GM18505 (cell line): ENCODE measurements at regions not wholly inside any gene's neighbourhood (a gene's known extent, or its start where the extent isn't known, plus 50 kb on each side); places are given as distances from the start of the nearest gene placed in this dataset.
A peak's percentile ranks its signal among the peaks of the same experiment; 100 is the strongest.

Source experiments
- ATAC-seq: cut with Tn5 transposase; IDR thresholded peaks from one replicate; pipeline ENCODE4 v1.9.1; 2021; ENCODE audit not compliant: unreplicated experiment
- POLR2A ChIP-seq: IDR thresholded peaks from 4 replicates; pipeline ENCODE4 v1.6.1; 2011; ENCODE audit warnings: borderline replicate concordance; ENCODE audit not compliant: insufficient read depth, insufficient read length; ENCODE audit errors: extremely low read depth

DNA sequence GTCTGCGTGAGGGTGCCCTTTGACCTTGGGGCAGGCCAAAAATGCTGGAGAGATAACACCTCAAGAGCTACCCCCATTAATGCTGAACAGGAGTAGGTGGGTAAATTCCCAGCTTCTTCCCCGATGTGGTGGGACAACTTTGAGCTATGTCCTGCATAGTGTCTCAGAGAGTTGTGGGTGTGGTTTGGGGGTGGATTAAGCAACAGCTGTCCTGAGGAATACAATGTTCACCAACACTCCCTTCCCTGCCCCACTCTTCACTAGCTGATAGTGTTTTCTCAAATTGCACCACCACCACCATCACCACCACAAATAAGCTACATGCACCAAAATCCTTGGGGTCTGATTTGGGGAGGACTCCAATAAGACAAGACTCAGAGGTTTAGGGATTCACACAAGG is 258.4 kb downstream of the HLX start:
- no peak for ATAC-seq
- no peak for TF ChIP-seq POLR2A

DNA sequence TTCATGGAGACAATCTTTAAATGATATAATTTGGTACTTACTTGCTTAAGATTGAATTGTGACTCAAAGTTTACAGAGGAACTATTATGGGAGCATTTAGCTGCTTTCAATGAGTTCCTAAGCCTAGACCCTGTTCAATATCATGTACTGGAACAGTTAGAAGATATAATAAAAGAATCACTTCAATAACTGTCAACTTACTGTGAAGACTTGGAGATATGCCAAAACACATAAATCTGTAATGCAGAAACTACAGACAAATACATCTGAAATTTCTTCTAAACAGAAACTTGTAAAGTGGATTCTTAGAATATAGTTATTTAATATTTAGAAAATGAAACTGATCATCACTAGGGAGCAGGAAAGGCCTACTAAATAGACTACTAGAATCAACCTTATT is 259.3 kb downstream of the HLX start:
- no peak for ATAC-seq
- no peak for TF ChIP-seq POLR2A

DNA sequence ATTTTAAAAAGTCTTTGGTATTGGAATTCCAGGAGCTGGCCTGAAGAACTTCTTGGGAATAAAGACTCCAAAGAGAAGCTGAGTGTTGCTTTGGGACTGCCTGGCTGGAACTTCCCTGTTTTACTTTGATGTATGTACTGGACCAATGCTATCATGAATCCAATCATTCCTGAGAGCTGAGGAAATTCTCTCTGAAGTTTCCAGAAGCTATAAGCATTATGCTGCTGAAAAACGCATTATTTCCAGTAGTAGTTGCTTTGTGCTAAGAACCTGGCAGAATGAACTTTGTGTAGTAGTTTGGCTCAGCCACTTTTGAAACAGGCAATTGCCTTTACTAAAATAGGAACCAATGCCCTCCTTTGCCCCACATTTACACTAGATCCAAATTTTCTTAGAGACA is 260.7 kb downstream of the HLX start:
- TF ChIP-seq POLR2A: no peak
- ATAC-seq: no peak

DNA sequence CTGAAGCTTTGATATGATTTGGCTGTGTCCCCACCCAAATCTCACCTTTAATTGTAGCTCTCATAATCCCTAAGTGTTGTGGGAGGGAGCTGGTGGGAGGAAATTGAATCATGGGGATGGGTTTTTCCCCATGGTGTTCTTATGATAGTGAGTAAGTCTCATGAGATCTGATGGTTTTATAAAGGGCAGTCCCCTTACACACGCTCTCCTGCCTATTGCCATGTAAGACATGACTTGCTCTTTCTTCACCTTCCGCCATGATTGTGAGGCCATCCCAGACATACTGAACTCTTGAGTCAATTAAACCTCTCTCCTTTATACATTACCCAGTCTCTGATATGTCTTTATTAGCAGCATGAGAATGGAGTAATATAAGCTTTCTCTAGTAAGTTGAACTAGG is 261.9 kb downstream of the HLX start:
- no peak for TF ChIP-seq POLR2A
- no peak for ATAC-seq

DNA sequence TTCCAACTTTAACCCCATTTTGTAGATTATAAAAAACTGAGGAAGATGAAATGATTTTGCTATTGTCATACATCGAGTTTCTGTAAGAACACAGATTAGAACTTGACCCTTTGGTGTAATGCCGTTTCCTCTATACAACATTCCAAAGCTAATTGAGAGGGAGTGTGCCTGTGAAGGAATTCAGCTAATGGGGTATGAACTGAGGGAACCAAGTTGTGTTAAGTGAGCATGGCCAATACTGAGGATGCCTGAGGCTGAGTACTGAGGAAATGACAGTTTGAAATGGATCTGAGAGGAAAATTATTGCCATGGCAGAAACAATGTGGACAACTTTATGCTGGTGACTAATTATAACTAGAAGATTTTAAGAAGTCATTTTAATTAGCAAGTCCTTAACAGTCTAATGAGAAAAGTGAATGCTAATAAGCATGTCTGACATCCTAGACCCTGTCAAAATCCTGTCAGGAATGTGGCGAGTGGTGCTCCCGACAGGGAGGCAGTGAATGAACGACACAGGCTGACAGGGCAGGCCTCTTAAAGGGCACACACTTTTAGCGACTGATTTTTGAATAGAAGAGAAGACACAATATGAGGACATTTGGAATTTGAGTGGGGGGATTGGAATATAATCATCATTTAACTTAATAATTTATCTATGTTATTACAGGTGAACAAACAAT is 262.5 kb downstream of the HLX start:
- no peak for TF ChIP-seq POLR2A
- ATAC-seq: no peak

DNA sequence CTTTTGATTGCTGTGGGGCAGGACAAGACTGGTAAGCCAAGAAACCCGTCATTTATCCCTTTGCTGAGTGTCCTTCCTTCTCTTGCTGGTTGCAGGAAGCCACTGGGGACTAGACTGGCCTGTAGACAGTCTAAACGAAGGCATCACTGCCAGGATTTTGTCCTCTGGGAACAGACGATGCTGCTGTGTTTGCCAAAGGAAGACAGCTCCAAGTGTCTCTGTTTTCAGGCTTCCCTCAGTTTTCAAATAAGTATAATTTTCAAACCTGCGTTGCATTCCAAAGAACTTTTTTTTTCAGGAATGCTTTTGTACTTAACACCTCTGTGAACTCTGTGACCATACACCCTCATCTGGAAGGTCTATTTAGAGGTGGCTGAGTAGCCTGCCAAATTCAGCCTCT is 269.4 kb downstream of the HLX start:
- no peak for ATAC-seq
- no peak for TF ChIP-seq POLR2A

DNA sequence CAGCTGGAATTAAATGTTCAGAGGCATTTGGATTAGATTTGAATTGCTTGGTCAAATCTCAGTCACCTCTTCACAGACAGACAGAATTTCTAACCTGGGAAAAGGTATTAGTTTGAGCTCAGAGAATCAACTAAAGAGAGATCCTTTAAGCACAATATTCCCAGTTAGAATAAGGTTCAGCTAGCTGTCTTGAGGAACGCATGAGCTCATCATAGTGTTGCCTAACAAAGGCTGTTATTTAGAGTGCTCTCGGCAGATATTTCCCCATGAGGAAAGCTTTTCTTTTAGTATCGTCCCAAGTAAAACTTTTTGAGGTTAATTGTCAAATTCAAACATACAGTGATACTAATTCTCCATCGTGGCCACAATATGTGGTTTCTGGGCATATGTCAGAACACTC is 269.9 kb downstream of the HLX start:
- TF ChIP-seq POLR2A: no peak
- ATAC-seq: no peak

DNA sequence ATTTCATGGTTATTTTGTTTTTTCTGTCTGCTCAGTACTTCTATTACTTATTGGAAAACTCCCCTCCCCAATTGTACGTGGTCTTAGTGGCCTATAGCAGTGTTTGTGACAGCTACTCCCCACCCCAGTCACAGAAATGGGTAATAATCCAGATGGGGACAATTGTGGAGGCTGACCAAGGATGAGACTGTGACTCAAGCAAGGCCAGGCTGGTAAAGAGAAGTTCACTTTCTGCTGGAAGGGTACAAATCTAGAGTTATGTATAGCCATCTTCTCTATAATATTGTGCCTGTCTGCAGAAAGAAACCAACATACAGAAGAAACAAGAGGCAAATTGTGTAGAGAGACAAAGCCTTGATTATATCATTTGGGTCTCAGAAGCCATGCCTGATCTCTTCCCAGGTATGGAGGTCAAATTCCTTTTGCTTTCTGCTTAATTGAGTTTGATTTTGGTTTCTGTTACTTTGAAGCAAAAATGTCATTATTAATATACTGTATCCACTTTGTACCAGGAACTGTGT is 270.4 kb downstream of the HLX start:
- ATAC-seq: no peak
- TF ChIP-seq POLR2A: no peak

DNA sequence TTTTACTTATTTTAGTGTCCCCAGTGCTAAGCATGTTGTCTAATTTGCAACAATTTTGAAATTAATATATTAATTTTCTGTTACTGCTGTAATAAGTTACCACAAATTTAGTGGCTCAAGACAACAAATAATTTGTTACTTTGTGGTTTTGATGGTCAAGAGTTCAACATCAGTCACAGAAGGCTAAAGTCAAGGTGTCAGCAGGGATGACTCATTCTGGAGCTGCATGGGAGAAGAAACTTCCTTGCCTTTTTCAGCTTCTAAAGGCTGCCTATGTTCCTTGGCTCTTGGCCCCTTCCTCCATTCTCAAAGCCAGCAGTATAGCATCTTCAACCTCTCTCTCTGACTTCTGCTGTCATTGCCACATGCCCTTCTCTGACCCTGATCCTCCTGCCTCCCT is 271.8 kb downstream of the HLX start:
- TF ChIP-seq POLR2A: no peak
- ATAC-seq: no peak

DNA sequence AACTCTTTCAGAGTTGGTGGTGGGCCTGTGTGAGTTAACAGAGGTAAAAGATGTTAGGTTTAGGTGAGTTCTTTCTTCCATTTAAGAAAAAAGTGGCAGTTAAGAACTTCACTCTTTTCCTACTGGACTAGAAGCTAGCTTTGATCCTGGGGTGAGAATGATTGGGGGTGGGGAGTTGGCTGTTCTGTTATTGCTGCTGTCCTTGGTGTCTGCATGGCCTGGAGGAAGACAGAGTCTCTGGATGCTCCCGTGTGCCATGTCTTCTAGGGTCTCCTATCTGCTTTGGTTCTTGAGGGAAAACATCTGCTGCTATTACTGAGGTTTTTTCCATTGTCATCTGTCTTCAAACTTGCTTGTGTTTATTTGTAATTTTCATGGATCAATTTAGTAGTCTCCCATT is 275.7 kb downstream of the HLX start:
- no peak for ATAC-seq
- no peak for TF ChIP-seq POLR2A

DNA sequence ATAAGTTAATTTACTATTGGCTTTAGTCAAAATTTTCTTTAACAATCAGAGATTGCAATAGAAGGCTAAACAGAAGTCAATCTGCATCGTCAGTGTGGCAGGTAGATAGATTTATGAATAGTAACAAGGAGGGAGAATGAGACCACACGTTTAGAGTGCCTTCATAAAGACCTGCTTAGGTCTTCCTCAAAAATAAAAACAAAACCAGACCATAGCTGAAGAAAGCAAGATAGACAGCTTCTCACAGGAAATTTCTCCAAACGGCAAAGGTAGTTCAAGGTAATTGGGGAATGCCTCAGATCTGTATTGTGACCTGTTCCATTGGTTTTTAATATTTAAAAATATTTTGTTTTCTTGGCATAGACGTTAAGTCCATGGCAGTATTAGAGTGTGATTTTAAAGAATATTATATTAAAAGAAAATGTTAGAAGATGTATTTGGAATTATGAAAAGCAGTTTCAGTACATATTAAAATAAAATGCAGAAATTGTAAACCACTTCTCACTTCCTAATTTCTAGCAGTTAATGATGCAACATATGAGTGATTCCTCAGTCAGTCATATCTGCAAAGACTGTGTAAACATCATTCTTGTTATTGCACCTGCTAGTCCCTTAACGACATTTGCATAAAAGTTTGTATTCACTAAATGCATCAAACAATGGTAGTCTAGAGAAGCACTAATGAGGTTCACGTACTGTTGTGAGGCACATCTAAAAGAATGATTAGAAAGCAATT is 278.0 kb downstream of the HLX start:
- peak; percentile 98 for ATAC-seq
- no peak for TF ChIP-seq POLR2A

DNA sequence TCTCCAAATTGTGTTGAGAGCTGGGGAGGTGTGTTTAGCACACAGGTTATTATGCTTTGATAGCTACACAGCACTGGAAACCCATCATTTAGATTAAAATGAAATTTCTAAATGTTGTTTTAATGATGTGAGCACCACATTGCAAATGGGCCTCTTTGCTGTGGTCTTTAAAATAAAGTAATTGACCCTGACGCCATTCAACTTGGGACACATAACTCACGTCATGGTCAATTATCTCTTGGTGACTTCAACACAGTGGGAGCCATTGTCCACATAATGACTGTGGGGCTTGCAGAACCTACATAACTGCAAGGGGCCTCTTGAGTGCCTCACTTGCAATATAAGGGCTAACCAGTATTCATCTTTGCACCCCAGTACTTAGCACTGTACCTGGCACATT is 280.4 kb downstream of the HLX start:
- no peak for ATAC-seq

DNA sequence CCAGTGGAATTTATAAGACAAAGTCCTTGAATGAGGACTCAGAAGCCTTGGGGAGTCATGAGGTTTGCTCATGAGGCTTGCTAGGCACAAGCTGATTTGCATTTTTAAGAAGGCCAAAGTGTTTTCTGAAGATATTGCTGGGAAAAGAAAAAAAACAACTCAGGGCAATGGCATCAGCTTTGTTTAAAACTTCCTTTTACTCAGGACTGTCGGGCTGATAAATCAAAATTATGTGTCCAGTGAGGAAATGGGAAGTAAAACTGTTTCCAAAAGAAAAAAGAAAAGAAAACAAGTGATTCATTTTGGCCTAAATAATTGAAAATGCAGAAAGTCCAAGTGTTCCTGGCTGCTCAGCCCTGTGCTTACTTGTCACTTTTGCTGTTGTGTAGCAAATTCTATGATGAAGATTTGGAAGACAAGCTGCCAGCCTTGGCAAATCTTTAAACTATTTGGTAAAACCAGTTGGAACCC is 282.4 kb downstream of the HLX start:
- TF ChIP-seq POLR2A: no peak
- ATAC-seq: no peak

More for the DNA sequence above, 280.4 kb downstream of the HLX start:
- no peak for TF ChIP-seq POLR2A

DNA sequence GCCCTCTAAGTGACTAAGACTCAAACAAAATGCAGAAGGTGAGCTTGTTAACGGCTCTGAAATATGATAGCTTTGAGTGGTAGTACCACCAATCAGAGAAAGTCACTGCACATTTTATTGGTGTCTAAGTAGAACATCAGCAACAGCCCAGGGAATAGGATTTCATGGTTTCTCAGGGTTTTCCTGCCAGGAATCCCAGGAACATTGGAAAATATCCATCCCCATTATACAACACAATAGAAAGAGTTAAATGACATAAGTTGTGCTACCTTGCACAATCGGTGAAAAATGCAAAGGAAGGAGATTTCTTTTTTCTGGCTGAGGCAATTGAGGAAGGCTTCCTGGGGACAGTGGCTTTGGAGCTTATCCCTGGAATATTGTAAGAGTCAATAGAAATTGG is 283.1 kb downstream of the HLX start:
- no peak for TF ChIP-seq POLR2A
- ATAC-seq: no peak
